ENCODE measurements at regions not wholly inside any gene's neighbourhood (a gene's known extent, or its start where the extent isn't known, plus 50 kb on each side); places are given as distances from the start of the nearest gene placed in this dataset.

- TF ChIP-seq EZH2phosphoT487 (IDR thresholded peaks at IDR 0.05; ENCODE audit: borderline replicate concordance, low read depth, low read length), result no peak
- no peak for TF ChIP-seq CTCF (conservative IDR thresholded peaks at IDR 0.05; ENCODE audit: low read length)
These were observed 114.3 kb downstream of the EDEM1 start for GRCh38 chr3:5301651-5302297.

GRCh38 chr3:5302661-5303060 is 115.2 kb downstream of the EDEM1 start:
- no peaks in the 10 kb centered on the region for H3K79me2 ChIP-seq (ENCODE audit: insufficient read depth, low read depth, low read length)
- intact Hi-C loops (cut with micrococcal nuclease; ENCODE audit: unreplicated experiment), result loop anchor here (10.0 kb wide), 1 partner anchor 122 kb away; no protein-coding TSS in a partner anchor
- CTCF ChIA-PET (ENCODE audit: unreplicated experiment), result no interaction called here
- H2AFZ ChIP-seq (ENCODE audit: low read length), result no peak overlapping the region
- no peaks in the 10 kb centered on the region for H4K20me1 ChIP-seq (ENCODE audit: insufficient read depth, low read length)
- H3K4me2 ChIP-seq (ENCODE audit: low read length), result no peak overlapping the region
- POLR2A ChIA-PET, result interaction anchor here (0.6 kb wide), 1 partner anchor 108 kb away, joined by 4 read pairs; no protein-coding TSS in a partner anchor
- BruUV-seq (replicated peaks), result no TSS peak
- H3K9me3 ChIP-seq (ENCODE audit: low read length), result no peaks in the 10 kb centered on the region
- no peak for DNase-seq (ENCODE audit: low spot score)
- no peaks in the 10 kb centered on the region for H3K36me3 ChIP-seq (ENCODE audit: insufficient read depth, low read length)
- TF ChIP-seq EZH2phosphoT487 (IDR thresholded peaks at IDR 0.05; ENCODE audit: borderline replicate concordance, low read depth, low read length), result no peak
- peaks cover 16% of the 10 kb centered on the region for H3K4me1 ChIP-seq (ENCODE audit: insufficient read depth, low read length, poor library complexity, severe bottlenecking)
- H3K9me2 ChIP-seq (ENCODE audit: insufficient read depth, low read length), result no peaks in the 10 kb centered on the region
- no peak overlapping the region for H3K27ac ChIP-seq (ENCODE audit: low read depth, low read length, poor library complexity, severe bottlenecking)
- H3K4me3 ChIP-seq (ENCODE audit: low read depth, low read length, poor library complexity, severe bottlenecking), result no peak overlapping the region

More at GRCh38 chr3:5301651-5302297, 114.3 kb downstream of the EDEM1 start:
- Histone ChIP-seq H3K9me3 (ENCODE audit: low read length) (no peaks in the 10 kb centered on the region), H3K4me1 (ENCODE audit: insufficient read depth, low read length, poor library complexity, severe bottlenecking) (peaks cover 17% of the 10 kb centered on the region), H3K36me3 (ENCODE audit: insufficient read depth, low read length) (no peaks in the 10 kb centered on the region), H3K9me2 (ENCODE audit: insufficient read depth, low read length) (no peaks in the 10 kb centered on the region), H3K79me2 (ENCODE audit: insufficient read depth, low read depth, low read length) (no peaks in the 10 kb centered on the region), H2AFZ (ENCODE audit: low read length) (no peak overlapping the region), H4K20me1 (ENCODE audit: insufficient read depth, low read length) (no peaks in the 10 kb centered on the region), H3K4me3 (ENCODE audit: low read depth, low read length, poor library complexity, severe bottlenecking) (no peak overlapping the region), H3K27ac (ENCODE audit: low read depth, low read length, poor library complexity, severe bottlenecking) (no peak overlapping the region), H3K4me2 (ENCODE audit: low read length) (no peak overlapping the region)
- intact Hi-C loops (cut with micrococcal nuclease; ENCODE audit: unreplicated experiment), result loop anchor here (10.0 kb wide), 1 partner anchor 123 kb away; no protein-coding TSS in a partner anchor
- DNase-seq (ENCODE audit: low spot score), result no peak
- BruUV-seq (replicated peaks), result no TSS peak
- ChIA-PET POLR2A (interaction anchor here (0.6 kb wide), 1 partner anchor 109 kb away, joined by 4 read pairs; no protein-coding TSS in a partner anchor), CTCF (ENCODE audit: unreplicated experiment) (no interaction called here)

- intact Hi-C loops (cut with micrococcal nuclease; ENCODE audit: unreplicated experiment), result loop anchor here (10.0 kb wide), 1 partner anchor 121 kb away; no protein-coding TSS in a partner anchor
- H3K9me3 ChIP-seq (ENCODE audit: low read length), result no peaks in the 10 kb centered on the region
- no peaks in the 10 kb centered on the region for H4K20me1 ChIP-seq (ENCODE audit: insufficient read depth, low read length)
- no TSS peak for BruUV-seq (replicated peaks)
- TF ChIP-seq CTCF (conservative IDR thresholded peaks at IDR 0.05; ENCODE audit: low read length) (no peak), EZH2phosphoT487 (IDR thresholded peaks at IDR 0.05; ENCODE audit: borderline replicate concordance, low read depth, low read length) (no peak)
- H3K4me2 ChIP-seq (ENCODE audit: low read length), result no peak overlapping the region
- peaks cover under 1% of the 10 kb centered on the region for H3K4me1 ChIP-seq (ENCODE audit: insufficient read depth, low read length, poor library complexity, severe bottlenecking)
- H2AFZ ChIP-seq (ENCODE audit: low read length), result no peak overlapping the region
- POLR2A ChIA-PET, result no interaction called here
- no peak overlapping the region for H3K27ac ChIP-seq (ENCODE audit: low read depth, low read length, poor library complexity, severe bottlenecking)
- H3K79me2 ChIP-seq (ENCODE audit: insufficient read depth, low read depth, low read length), result no peaks in the 10 kb centered on the region
- H3K4me3 ChIP-seq (ENCODE audit: low read depth, low read length, poor library complexity, severe bottlenecking), result no peak overlapping the region
- no peak for DNase-seq (ENCODE audit: low spot score)
- CTCF ChIA-PET (ENCODE audit: unreplicated experiment), result no interaction called here
- H3K36me3 ChIP-seq (ENCODE audit: insufficient read depth, low read length), result no peaks in the 10 kb centered on the region
- no peaks in the 10 kb centered on the region for H3K9me2 ChIP-seq (ENCODE audit: insufficient read depth, low read length)
These were observed 116.7 kb downstream of the EDEM1 start for GRCh38 chr3:5304188-5304587.

All from OCI-LY7 (cell line).